ENCODE measurements at regions not wholly inside any gene's neighbourhood (a gene's known extent, or its start where the extent isn't known, plus 50 kb on each side); places are given as distances from the start of the nearest gene placed in this dataset.

- H3K79me2 ChIP-seq (ENCODE audit: insufficient read depth, low read length), result no peaks in the 10 kb centered on the region
- no peak overlapping the region for H3K14ac ChIP-seq (ENCODE audit: insufficient read depth, low read length)
- H3K4me2 ChIP-seq (ENCODE audit: insufficient read depth, insufficient read length, low read length), result peak overlapping the region; percentile 11
- no peaks in the 10 kb centered on the region; the same call in 1 of the 2 replicates for H3K4me1 ChIP-seq (ENCODE audit: insufficient read depth, low read length)
- no peak overlapping the region for H3K27ac ChIP-seq (ENCODE audit: insufficient read length, low read depth, low read length)
- H4K5ac ChIP-seq (ENCODE audit: insufficient read length, low read depth, low read length), result no peak overlapping the region
- H2BK120ac ChIP-seq (ENCODE audit: low read depth, low read length, poor library complexity, severe bottlenecking), result no peak overlapping the region
- H2BK20ac ChIP-seq (ENCODE audit: low read depth, low read length, poor library complexity, severe bottlenecking), result no peak overlapping the region
- no peak overlapping the region for H3K56ac ChIP-seq (ENCODE audit: insufficient read length, low read depth, low read length)
- H4K20me1 ChIP-seq (ENCODE audit: control insufficient read depth, insufficient read depth, insufficient read length), result no peaks in the 10 kb centered on the region
- H3K4me3 Mint-ChIP-seq, result no peak overlapping the region; a peak in 1 of 5 replicates
- no peaks in the 10 kb centered on the region; a peak in 1 of 5 replicates for H3K9me3 Mint-ChIP-seq
- WGBS (ENCODE audit: extremely low coverage, insufficient read length, low lambda C conversion rate), result no CpG with 5 or more reads among the region's 11 CpGs
- H4K8ac ChIP-seq (replicated peaks; ENCODE audit: insufficient read length, low read depth, low read length), result no peak overlapping the region
- no peaks in the 10 kb centered on the region for H3K23me2 ChIP-seq (ENCODE audit: insufficient read length, low read depth, low read length, poor library complexity, severe bottlenecking)
- H2BK12ac ChIP-seq (ENCODE audit: insufficient read length, low read depth, low read length), result no peak overlapping the region
- H3K27me3 Mint-ChIP-seq (ENCODE audit: low read depth), result peaks cover 8% of the 10 kb centered on the region
- DNase-seq, result peak; percentile 75
- TF ChIP-seq CTCF (conservative IDR thresholded peaks at IDR 0.05), result peak; percentile 90
- H3K9ac ChIP-seq (ENCODE audit: extremely low read depth, insufficient read length, low read length), result no peak overlapping the region
- H3K9me3 ChIP-seq (ENCODE audit: control insufficient read depth, low read depth, low read length), result no peaks in the 10 kb centered on the region
- no peak overlapping the region for H3K27ac Mint-ChIP-seq
- H3T11ph ChIP-seq (ENCODE audit: low read length), result no peak overlapping the region
- no peak overlapping the region for H2AK5ac ChIP-seq (ENCODE audit: insufficient read length, low read length)
- H3K18ac ChIP-seq (ENCODE audit: insufficient read length, low read depth, low read length), result no peak overlapping the region
- no peak overlapping the region for H2AFZ ChIP-seq (ENCODE audit: low read length)
- H3K79me1 ChIP-seq (ENCODE audit: insufficient read depth, low read depth, low read length, poor library complexity, severe bottlenecking), result no peaks in the 10 kb centered on the region
- no peak overlapping the region for H3K23ac ChIP-seq (ENCODE audit: insufficient read length, low read depth, low read length)
- no peak overlapping the region for H2BK15ac ChIP-seq (ENCODE audit: low read depth, low read length)
- H4K91ac ChIP-seq (ENCODE audit: insufficient read length, low read depth, low read length), result no peak overlapping the region
- peaks cover 32 to 39% of the 10 kb centered on the region in 2 experiments for H3K4me1 Mint-ChIP-seq
- no peak overlapping the region for H3K4ac ChIP-seq (ENCODE audit: low read depth, low read length)
- H3K27me3 ChIP-seq (ENCODE audit: insufficient read depth, low read length), result no peaks in the 10 kb centered on the region
- H2BK5ac ChIP-seq (ENCODE audit: insufficient read length, low read length), result no peak overlapping the region
- no peaks in the 10 kb centered on the region for H3K36me3 Mint-ChIP-seq (ENCODE audit: insufficient read depth in 1 of 3, low read depth in 3 of 3)
Measured at GRCh38 chr19:30666301-30666803, 294.2 kb downstream of the ZNF536 start.

Measured in H9 (cell line).